ENCODE measurements at regions not wholly inside any gene's neighbourhood (a gene's known extent, or its start where the extent isn't known, plus 50 kb on each side); places are given as distances from the start of the nearest gene placed in this dataset.

- H3K4me3 ChIP-seq, result no peak overlapping the region
- H3K36me3 ChIP-seq, result no peaks in the 10 kb centered on the region
- TF ChIP-seq, protein P1, sequence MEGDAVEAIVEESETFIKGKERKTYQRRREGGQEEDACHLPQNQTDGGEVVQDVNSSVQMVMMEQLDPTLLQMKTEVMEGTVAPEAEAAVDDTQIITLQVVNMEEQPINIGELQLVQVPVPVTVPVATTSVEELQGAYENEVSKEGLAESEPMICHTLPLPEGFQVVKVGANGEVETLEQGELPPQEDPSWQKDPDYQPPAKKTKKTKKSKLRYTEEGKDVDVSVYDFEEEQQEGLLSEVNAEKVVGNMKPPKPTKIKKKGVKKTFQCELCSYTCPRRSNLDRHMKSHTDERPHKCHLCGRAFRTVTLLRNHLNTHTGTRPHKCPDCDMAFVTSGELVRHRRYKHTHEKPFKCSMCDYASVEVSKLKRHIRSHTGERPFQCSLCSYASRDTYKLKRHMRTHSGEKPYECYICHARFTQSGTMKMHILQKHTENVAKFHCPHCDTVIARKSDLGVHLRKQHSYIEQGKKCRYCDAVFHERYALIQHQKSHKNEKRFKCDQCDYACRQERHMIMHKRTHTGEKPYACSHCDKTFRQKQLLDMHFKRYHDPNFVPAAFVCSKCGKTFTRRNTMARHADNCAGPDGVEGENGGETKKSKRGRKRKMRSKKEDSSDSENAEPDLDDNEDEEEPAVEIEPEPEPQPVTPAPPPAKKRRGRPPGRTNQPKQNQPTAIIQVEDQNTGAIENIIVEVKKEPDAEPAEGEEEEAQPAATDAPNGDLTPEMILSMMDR (IDR thresholded peaks at IDR 0.05), result no peak
- H3K4me1 ChIP-seq, result no peaks in the 10 kb centered on the region
- no peaks in the 10 kb centered on the region for H3K9me3 ChIP-seq
- H3K27ac ChIP-seq, result no peak overlapping the region
- no peaks in the 10 kb centered on the region for H3K27me3 ChIP-seq
- DNase-seq (ENCODE audit: low spot score), result no peak
These were observed 131.7 kb downstream of the CLCN4 start for GRCh38 chrX:10288373-10288975.

GRCh38 chrX:10296576-10296975, 139.8 kb downstream of the CLCN4 start:
- DNase-seq (ENCODE audit: low spot score), result no peak
- H3K36me3 ChIP-seq, result no peaks in the 10 kb centered on the region
- H3K9me3 ChIP-seq, result peaks cover 3 to 11% of the 10 kb centered on the region in 2 donors
- H3K4me1 ChIP-seq, result no peaks in the 10 kb centered on the region
- no peak overlapping the region for H3K4me3 ChIP-seq
- TF ChIP-seq, protein P1 (IDR thresholded peaks at IDR 0.05), result no peak
- H3K27ac ChIP-seq, result no peak overlapping the region
- no peaks in the 10 kb centered on the region for H3K27me3 ChIP-seq

DNA sequence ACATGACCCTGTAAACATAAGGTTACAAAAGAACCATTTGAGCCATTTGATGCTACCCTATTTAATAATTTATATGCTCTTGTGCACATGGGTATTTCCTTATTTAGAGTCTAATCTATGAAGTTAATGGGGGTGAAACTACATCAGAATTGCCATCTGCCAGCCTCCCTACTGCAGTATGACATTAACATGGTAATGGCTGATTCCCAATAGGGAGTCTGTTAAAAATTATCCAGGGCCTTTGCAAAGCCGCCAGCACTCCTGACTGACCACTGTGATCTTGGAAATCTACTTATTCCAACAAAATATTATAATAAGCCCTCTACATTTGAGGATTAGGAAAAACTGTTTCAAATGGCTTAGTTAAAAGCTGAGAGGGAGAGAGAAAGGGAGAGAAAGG, 153.7 kb downstream of the CLCN4 start:
- no peaks in the 10 kb centered on the region for H3K9me3 ChIP-seq
- no peaks in the 10 kb centered on the region for H3K36me3 ChIP-seq
- no peak overlapping the region for H3K4me3 ChIP-seq
- TF ChIP-seq, protein P1 (IDR thresholded peaks at IDR 0.05), result no peak
- no peak for DNase-seq (ENCODE audit: low spot score)
- H3K27ac ChIP-seq, result no peak overlapping the region
- H3K4me1 ChIP-seq, result no peaks in the 10 kb centered on the region
- H3K27me3 ChIP-seq, result no peaks in the 10 kb centered on the region

DNA sequence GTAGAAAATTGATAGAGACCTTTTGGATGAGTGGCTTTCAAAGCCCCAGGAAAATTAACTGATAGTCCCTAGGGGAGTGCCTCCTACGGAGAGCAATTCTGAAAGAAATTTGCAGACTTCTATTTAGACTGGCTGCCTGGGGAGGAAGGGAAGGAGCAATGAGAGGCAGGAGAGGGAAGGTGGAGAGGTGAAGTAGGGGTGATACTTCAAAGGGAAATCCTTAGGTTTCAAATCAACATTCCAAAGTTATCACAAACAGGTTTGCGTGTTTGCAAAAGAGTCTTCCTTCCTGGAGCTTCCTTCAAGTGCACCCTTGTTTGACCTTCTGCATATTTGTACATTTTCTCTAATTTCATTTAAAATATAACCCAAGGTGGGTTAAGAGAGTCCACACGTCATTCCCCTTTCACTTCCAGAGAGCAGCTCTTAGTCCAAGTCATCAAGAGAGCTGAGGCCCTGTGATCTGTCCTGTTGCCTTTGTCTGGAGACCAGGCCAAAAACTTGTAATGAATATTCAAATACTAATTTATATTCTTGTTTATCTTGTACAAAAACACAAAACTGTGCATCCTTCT, 157.8 kb downstream of the CLCN4 start:
- Histone ChIP-seq H3K36me3 (no peaks in the 10 kb centered on the region), H3K27ac (no peak overlapping the region), H3K4me3 (no peak overlapping the region), H3K4me1 (no peaks in the 10 kb centered on the region), H3K9me3 (no peaks in the 10 kb centered on the region), H3K27me3 (no peaks in the 10 kb centered on the region)
- TF ChIP-seq, protein P1 (IDR thresholded peaks at IDR 0.05), result no peak
- no peak for DNase-seq (ENCODE audit: low spot score)

DNA sequence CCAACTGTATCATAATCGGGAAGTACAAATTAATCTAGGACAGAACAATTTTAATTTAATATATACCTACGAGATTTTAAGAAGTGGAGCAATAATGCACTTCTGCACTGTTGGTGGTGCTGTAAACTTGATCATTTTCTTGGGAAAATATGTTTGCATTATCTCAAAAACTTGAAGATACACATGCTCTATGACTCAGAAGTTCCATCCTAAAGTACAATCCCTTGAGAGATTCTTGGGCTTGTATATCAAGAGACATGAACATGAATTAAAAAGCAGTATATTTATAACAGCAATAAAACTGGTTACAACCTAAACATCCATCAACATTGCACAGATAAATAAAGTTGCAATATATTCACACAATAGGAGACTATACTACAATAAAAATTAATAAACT, 168.8 kb downstream of the CLCN4 start:
- H3K27ac ChIP-seq, result no peak overlapping the region
- H3K36me3 ChIP-seq, result no peaks in the 10 kb centered on the region
- no peak overlapping the region for H3K4me3 ChIP-seq
- H3K4me1 ChIP-seq, result no peaks in the 10 kb centered on the region
- no peaks in the 10 kb centered on the region for H3K9me3 ChIP-seq
- TF ChIP-seq, protein P1 (IDR thresholded peaks at IDR 0.05), result no peak
- no peaks in the 10 kb centered on the region for H3K27me3 ChIP-seq
- DNase-seq (ENCODE audit: low spot score), result no peak

DNA sequence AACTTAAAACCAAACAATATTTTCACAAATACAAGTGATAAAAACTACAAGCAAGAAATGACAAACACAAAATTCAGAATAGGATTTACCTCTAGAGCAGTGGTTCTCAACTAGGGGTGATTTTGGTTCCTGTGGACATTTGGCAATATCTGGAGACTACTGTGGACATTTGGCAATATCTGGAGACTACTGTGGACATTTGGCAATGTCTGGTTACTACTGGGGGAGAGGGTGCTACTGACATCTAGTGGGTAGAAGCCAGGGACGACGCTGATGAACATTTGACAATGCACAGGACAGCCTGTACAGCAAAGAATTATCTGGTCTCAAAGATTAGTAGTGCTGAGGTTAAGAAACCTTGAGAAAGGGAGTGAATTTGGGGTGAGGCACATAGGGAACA, 169.8 kb downstream of the CLCN4 start:
- DNase-seq (ENCODE audit: low spot score), result no peak
- Histone ChIP-seq H3K4me3 (no peak overlapping the region), H3K36me3 (no peaks in the 10 kb centered on the region), H3K27ac (no peak overlapping the region), H3K27me3 (no peaks in the 10 kb centered on the region), H3K4me1 (no peaks in the 10 kb centered on the region), H3K9me3 (no peaks in the 10 kb centered on the region)
- TF ChIP-seq, protein P1 (IDR thresholded peaks at IDR 0.05), result peak; percentile 12 to 48
